GM21528 (cell line): ENCODE measurements at regions not wholly inside any gene's neighbourhood (a gene's known extent, or its start where the extent isn't known, plus 50 kb on each side); places are given as distances from the start of the nearest gene placed in this dataset.
"Not testable (repeated sequence)": the region's sequence is repeated elsewhere in the genome, so short reads cannot be mapped to it uniquely, and the experiment has no call there.

Source experiments
- ATAC-seq: cut with Tn5 transposase; IDR thresholded peaks from one replicate; pipeline ENCODE4 v1.9.1; 2021; ENCODE audit warnings: mild to moderate bottlenecking, moderate library complexity; ENCODE audit not compliant: unreplicated experiment, low FRiP score

DNA sequence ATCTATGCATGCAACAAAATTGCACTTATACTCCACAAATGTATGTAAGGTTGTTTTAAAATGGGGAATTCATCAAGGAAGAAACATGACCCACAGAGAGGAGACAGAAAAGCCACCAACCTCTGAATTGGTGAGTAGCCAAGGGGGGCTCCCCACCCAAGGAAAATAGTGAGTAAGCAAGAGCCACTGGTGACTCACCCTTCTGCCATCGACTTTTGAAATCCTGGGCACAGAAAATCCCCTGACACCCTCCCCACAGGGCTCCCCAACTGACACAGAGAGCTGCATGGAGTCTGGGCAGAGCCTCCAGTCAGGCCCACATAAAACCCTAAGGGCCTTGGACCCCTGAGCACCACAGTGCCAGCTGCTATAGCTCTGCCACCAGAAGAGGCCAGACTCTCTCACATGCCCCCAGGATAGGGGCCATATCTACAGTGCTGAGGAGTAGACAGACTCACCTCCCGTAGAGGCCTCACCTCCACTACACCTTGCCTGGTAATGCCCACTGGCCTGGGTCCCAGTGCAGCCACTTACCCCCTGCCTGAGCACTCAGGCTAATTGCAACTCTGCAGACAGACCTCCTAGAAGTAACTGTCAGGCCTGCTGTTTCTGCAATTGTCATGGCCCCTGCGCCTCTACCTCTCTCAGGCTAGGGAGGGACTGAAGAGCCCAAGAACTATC, 244.7 kb upstream of the WSB1 start:
- ATAC-seq: no peak

DNA sequence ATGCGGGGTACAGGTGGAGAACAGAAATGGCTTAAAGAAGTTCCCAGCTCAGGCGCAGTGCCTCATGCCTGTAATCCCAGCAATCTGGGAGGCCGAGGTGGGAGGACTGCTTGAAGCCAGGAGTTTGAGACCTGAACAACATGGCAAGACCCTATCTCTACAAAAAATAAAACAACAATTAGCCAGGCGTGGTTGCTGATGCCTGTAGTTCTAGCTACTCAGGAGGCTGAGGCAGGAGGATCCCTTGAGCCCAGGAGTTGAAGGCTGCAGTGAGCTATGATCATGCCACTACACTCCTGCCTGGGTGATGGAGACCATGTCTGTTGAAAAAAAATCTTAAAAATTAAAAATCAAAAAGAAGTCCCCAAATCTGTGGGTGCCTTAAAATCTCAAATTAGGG, 228.3 kb upstream of the WSB1 start:
- ATAC-seq: no peak

DNA sequence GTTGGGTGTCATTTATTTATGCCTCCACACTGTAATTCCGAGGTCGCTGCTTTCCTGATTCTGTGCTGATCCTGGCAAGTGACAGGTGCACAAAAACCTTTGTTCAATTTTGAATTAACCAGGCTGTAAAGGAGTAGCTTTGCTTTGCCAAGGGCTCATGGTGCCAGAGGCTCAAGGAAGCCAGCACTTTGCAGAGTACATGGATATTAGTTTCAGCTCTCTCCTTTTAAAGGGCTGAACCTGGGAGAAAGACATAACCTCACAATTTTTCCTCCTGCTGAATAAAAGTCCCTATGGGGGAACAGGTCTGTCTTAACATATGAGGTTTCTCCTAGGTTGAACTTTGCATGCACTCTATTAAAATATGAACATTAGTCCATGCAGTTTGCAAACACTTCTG, 227.6 kb upstream of the WSB1 start:
- ATAC-seq: no peak

GRCh38 chr17:27069842-27070508, 223.9 kb upstream of the WSB1 start:
- no peak for ATAC-seq

- no peak for ATAC-seq
These were observed 223.1 kb upstream of the WSB1 start for GRCh38 chr17:27070836-27071235.

DNA sequence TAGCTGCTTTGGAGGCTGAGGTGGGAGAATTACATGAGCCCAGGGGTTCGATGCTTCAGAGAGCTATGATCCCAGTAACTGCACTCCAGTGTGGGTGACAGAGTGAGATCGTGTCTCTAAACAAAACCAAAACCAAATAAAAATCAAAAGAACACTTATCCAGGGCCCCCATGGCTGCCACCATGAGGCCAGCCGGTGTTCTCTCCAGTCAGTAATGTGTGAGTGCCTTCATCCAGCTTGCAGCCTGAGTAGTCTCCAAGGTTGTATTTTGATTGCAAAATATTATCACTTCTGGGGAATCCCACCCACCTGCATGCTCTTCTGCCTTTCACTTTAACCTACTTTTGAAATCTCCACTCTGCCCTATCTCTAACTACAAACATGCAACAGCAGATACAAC, 221.0 kb upstream of the WSB1 start:
- ATAC-seq: no peak

GRCh38 chr17:27076814-27077213, 217.1 kb upstream of the WSB1 start:
- no peak for ATAC-seq

- no peak for ATAC-seq
These were observed 215.6 kb upstream of the WSB1 start for GRCh38 chr17:27078296-27078695.

DNA sequence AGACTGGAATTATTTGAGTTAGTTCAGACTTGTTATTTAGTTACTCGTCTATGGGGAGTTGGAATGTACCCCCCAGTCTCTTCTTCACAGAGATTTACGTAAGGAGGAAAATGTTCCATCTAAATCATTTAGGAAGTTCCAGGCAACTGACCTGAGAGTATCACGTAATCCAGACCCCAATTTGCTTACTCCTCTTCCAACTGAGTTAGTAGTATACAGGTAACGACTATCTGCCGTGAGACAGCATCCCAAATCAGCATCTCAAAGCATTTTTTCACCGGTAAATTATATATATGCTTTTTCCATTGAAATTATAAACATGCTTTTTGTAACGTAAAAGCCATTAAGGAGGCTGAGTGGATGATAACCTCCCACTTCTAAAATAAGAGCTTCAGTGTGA, 214.3 kb upstream of the WSB1 start:
- ATAC-seq: no peak

- ATAC-seq: no peak
These were observed 212.8 kb upstream of the WSB1 start for GRCh38 chr17:27081002-27081638.

GRCh38 chr17:27082023-27082774, 211.7 kb upstream of the WSB1 start:
- no peak for ATAC-seq

- no peak for ATAC-seq
These were observed 211.1 kb upstream of the WSB1 start for GRCh38 chr17:27082775-27083154.

- no peak for ATAC-seq
These were observed 210.3 kb upstream of the WSB1 start for GRCh38 chr17:27083408-27084185.

DNA sequence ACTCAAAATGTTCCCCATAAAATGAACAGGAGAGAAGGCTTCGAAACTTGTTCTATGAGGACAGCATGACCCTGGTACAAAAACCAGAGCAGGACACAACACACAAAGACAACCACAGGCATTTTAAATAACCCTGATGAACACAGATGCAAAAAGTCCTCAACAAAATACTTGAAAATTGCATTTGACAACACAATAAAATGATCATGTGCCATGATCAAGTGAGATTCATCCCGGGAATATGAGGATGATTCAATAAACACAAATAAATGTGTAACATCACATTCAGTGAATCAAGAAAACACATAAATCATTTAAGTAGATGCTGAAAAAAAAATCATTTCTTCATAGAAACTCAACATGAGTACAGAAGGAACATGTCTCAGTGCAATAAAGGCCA, 208.4 kb upstream of the WSB1 start:
- no peak for ATAC-seq

GRCh38 chr17:27086526-27086925, 207.4 kb upstream of the WSB1 start:
- ATAC-seq: no peak

- no peak for ATAC-seq
These were observed 205.8 kb upstream of the WSB1 start for GRCh38 chr17:27087935-27088766.

DNA sequence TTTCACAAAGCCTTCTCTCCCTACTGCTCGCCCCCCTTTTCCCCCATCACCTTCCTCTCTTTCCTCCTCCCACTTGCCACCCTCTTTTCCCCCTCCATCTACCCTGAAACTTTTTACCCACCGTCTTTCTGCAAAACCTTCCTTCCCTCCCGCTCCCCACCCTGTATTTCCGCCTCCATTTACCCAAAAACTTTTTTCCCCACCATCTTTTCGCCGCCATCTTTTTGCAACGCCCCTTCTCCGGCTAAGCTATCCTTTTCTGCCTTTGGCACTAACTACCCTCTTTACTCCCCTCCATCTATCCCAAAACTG, 205.2 kb upstream of the WSB1 start:
- ATAC-seq: no peak

- not testable (repeated sequence) for ATAC-seq
These were observed 204.6 kb upstream of the WSB1 start for GRCh38 chr17:27089079-27089928.

DNA sequence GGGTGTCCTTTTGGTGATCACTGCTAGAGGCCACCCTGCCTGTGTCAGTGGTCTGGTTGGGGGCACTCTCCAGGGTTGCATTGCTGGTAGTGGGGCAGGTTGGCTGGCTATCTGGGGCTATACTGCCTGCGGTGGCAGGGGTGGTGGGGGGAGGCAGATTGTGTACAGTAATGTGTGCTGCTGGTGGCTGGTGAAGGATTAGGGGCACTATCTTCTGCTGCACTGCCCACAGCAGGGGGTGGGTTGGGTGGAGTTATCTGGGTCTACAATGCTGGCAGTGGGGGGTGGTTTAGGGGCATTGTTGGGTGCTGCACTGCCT, 204.0 kb upstream of the WSB1 start:
- no peak for ATAC-seq
